SK-N-SH (cell line): ENCODE measurements at regions not wholly inside any gene's neighbourhood (a gene's known extent, or its start where the extent isn't known, plus 50 kb on each side); places are given as distances from the start of the nearest gene placed in this dataset.

Experiments
- CTCF ChIP-seq: fragments of 200-600 bp; sonication (generic); IDR thresholded peaks from 2 replicates; pipeline ENCODE4 v1.6.1; 2017; ENCODE audit warnings: antibody characterized with exemption, mild to moderate bottlenecking, moderate library complexity
- EP300 ChIP-seq, 2 experiments: IDR thresholded peaks; 2 replicates each; pipeline versions ENCODE4 v1.4.0 to v1.6.1; 2012; ENCODE audit warnings: borderline replicate concordance in 1 of 2, low read depth in 1 of 2, low read length in 1 of 2
- PBX3 ChIP-seq: IDR thresholded peaks from 2 replicates; pipeline ENCODE4; 2012
- RCOR1 ChIP-seq: fragments of 150-350 bp; IDR thresholded peaks from 2 replicates; pipeline ENCODE4 v1.6.1; 2017; ENCODE audit warnings: antibody characterized with exemption, low read length
- SMC3 ChIP-seq: IDR thresholded peaks from 2 replicates; pipeline ENCODE4 v1.6.1; 2012; ENCODE audit warnings: low read depth, low read length, improper control_type of control experiment
- TEAD4 ChIP-seq: IDR thresholded peaks from 2 replicates; pipeline ENCODE4 v1.4.0; 2012; ENCODE audit warnings: mild to moderate bottlenecking, borderline replicate concordance; ENCODE audit not compliant: insufficient read depth
- USF2 ChIP-seq: fragments of 150-350 bp; IDR thresholded peaks from 2 replicates; pipeline ENCODE4 v1.6.1; 2017; ENCODE audit warnings: antibody characterized with exemption, low read length, low read depth, borderline replicate concordance

GRCh38 chr3:177742273-177742672 lies 545.0 kb upstream of the TBL1XR1 start:
- TF ChIP-seq RCOR1 (no peak), SMC3 (no peak), CTCF (no peak), PBX3 (no peak), TEAD4 (no peak), EP300 (IDR thresholded peaks at IDR 0.05; ENCODE audit: borderline replicate concordance in 1 of 2, low read depth in 1 of 2, low read length in 1 of 2) (no peak), USF2 (no peak)
